Effector memory CD4-positive, alpha-beta T cell (primary cell): ENCODE measurements at regions not wholly inside any gene's neighbourhood (a gene's known extent, or its start where the extent isn't known, plus 50 kb on each side); places are given as distances from the start of the nearest gene placed in this dataset.

Source experiments
- DNase-seq, 3 donors: peaks; one replicate each; pipeline ENCODE4 v3.0.0-alpha.2; 2020
- H3K27ac ChIP-seq: 2 replicates; pipeline ENCODE4 v1.7.0; 2013; ENCODE audit warnings: mild to moderate bottlenecking, low read length, moderate library complexity; ENCODE audit not compliant: insufficient read depth, poor library complexity, severe bottlenecking
- H3K27me3 ChIP-seq: replicated peaks from 2 replicates; pipeline ENCODE4 v1.7.0; 2013; ENCODE audit warnings: mild to moderate bottlenecking, low read length; ENCODE audit not compliant: insufficient read depth, control insufficient read depth, poor library complexity, severe bottlenecking
- H3K36me3 ChIP-seq: 2 replicates; pipeline ENCODE4 v1.7.0; 2013; ENCODE audit warnings: mild to moderate bottlenecking, low read length, moderate library complexity; ENCODE audit not compliant: control insufficient read depth, insufficient read depth
- H3K4me1 ChIP-seq: 2 replicates; pipeline ENCODE4 v1.7.0; 2013; ENCODE audit warnings: low read length, mild to moderate bottlenecking; ENCODE audit not compliant: control insufficient read depth, insufficient read depth, poor library complexity, severe bottlenecking
- H3K4me3 ChIP-seq: 2 replicates; pipeline ENCODE4 v1.7.0; 2013; ENCODE audit warnings: low read length, low read depth, mild to moderate bottlenecking; ENCODE audit not compliant: insufficient read depth, poor library complexity, severe bottlenecking
- H3K9me3 ChIP-seq: 2 replicates; pipeline ENCODE4 v1.7.0; 2013; ENCODE audit warnings: mild to moderate bottlenecking, low read length, moderate library complexity; ENCODE audit not compliant: control insufficient read depth

- H3K27me3 ChIP-seq: no peaks in the 10 kb centered on the region
- H3K4me3 ChIP-seq: no peak overlapping the region
- H3K4me1 ChIP-seq: no peaks in the 10 kb centered on the region
- no peaks in the 10 kb centered on the region for H3K36me3 ChIP-seq
- DNase-seq: no peak
- H3K27ac ChIP-seq: no peak overlapping the region
- no peaks in the 10 kb centered on the region for H3K9me3 ChIP-seq
Observed at GRCh38 chr3:107106907-107107306, 270.3 kb upstream of the CCDC54 start.

GRCh38 chr3:107110596-107111305 lies 266.5 kb upstream of the CCDC54 start:
- no peaks in the 10 kb centered on the region for H3K9me3 ChIP-seq
- no peaks in the 10 kb centered on the region for H3K36me3 ChIP-seq
- no peaks in the 10 kb centered on the region for H3K27me3 ChIP-seq
- H3K4me1 ChIP-seq: no peaks in the 10 kb centered on the region
- H3K4me3 ChIP-seq: no peak overlapping the region
- H3K27ac ChIP-seq: no peak overlapping the region
- no peak for DNase-seq

- Histone ChIP-seq H3K9me3 (no peaks in the 10 kb centered on the region), H3K4me3 (no peak overlapping the region), H3K4me1 (no peaks in the 10 kb centered on the region), H3K27ac (no peak overlapping the region), H3K36me3 (no peaks in the 10 kb centered on the region), H3K27me3 (no peaks in the 10 kb centered on the region)
- no peak for DNase-seq
Observed at GRCh38 chr3:107111872-107112271, 265.4 kb upstream of the CCDC54 start.

- Histone ChIP-seq H3K4me3 (no peak overlapping the region), H3K27ac (no peak overlapping the region), H3K4me1 (no peaks in the 10 kb centered on the region), H3K36me3 (no peaks in the 10 kb centered on the region), H3K27me3 (no peaks in the 10 kb centered on the region), H3K9me3 (no peaks in the 10 kb centered on the region)
- DNase-seq: no peak
Observed at GRCh38 chr3:107112356-107112755, 264.9 kb upstream of the CCDC54 start.

GRCh38 chr3:107116251-107116650 lies 261.0 kb upstream of the CCDC54 start:
- H3K36me3 ChIP-seq: no peaks in the 10 kb centered on the region
- no peak overlapping the region for H3K4me3 ChIP-seq
- DNase-seq: no peak
- H3K4me1 ChIP-seq: no peaks in the 10 kb centered on the region
- H3K27me3 ChIP-seq: no peaks in the 10 kb centered on the region
- no peak overlapping the region for H3K27ac ChIP-seq
- no peaks in the 10 kb centered on the region for H3K9me3 ChIP-seq

GRCh38 chr3:107117156-107117555 lies 260.1 kb upstream of the CCDC54 start:
- no peak overlapping the region for H3K27ac ChIP-seq

GRCh38 chr3:107117922-107118536 lies 259.2 kb upstream of the CCDC54 start:
- Histone ChIP-seq H3K4me1 (no peaks in the 10 kb centered on the region), H3K27ac (no peak overlapping the region), H3K36me3 (no peaks in the 10 kb centered on the region), H3K9me3 (no peaks in the 10 kb centered on the region), H3K4me3 (no peak overlapping the region), H3K27me3 (no peaks in the 10 kb centered on the region)
- DNase-seq: no peak

More at GRCh38 chr3:107117156-107117555, 260.1 kb upstream of the CCDC54 start:
- Histone ChIP-seq H3K4me1 (no peaks in the 10 kb centered on the region), H3K9me3 (no peaks in the 10 kb centered on the region), H3K4me3 (no peak overlapping the region), H3K36me3 (no peaks in the 10 kb centered on the region), H3K27me3 (no peaks in the 10 kb centered on the region)
- no peak for DNase-seq

- Histone ChIP-seq H3K27me3 (no peaks in the 10 kb centered on the region), H3K27ac (no peak overlapping the region), H3K9me3 (no peaks in the 10 kb centered on the region), H3K4me1 (no peaks in the 10 kb centered on the region), H3K4me3 (no peak overlapping the region), H3K36me3 (no peaks in the 10 kb centered on the region)
- DNase-seq: no peak
Observed at GRCh38 chr3:107124885-107125284, 252.4 kb upstream of the CCDC54 start.

- DNase-seq: no peak
- no peaks in the 10 kb centered on the region for H3K36me3 ChIP-seq
- no peaks in the 10 kb centered on the region for H3K4me1 ChIP-seq
- no peak overlapping the region for H3K27ac ChIP-seq
- H3K27me3 ChIP-seq: no peaks in the 10 kb centered on the region
- no peak overlapping the region for H3K4me3 ChIP-seq
- no peaks in the 10 kb centered on the region for H3K9me3 ChIP-seq
Observed at GRCh38 chr3:107128946-107129345, 248.3 kb upstream of the CCDC54 start.

GRCh38 chr3:107130089-107130700 lies 247.0 kb upstream of the CCDC54 start:
- no peak overlapping the region for H3K4me3 ChIP-seq
- H3K9me3 ChIP-seq: no peaks in the 10 kb centered on the region
- H3K27me3 ChIP-seq: no peaks in the 10 kb centered on the region
- no peak for DNase-seq
- H3K27ac ChIP-seq: no peak overlapping the region
- H3K4me1 ChIP-seq: no peaks in the 10 kb centered on the region
- no peaks in the 10 kb centered on the region for H3K36me3 ChIP-seq
